K562 (cell line): ENCODE measurements at regions not wholly inside any gene's neighbourhood (a gene's known extent, or its start where the extent isn't known, plus 50 kb on each side); places are given as distances from the start of the nearest gene placed in this dataset.

Source experiments
- ATAC-seq: fragments of 200-7000 bp; cut with Tn5 transposase; 3 replicates; pipeline ENCODE4 v1.9.1; 2020; ENCODE audit warnings: moderate library complexity
- BruUV-seq: library from RNA; stranded (reverse); fragments of 400-500 nt; replicated peaks from 2 replicates; lab custom pipeline; 2021; lab: Mats Ljungman, UMichigan
- CTCF ChIA-PET: fragments of 300-600 bp; formaldehyde crosslinking; extraction: SDS; loops from one replicate; lab custom pipeline; 2021; ENCODE audit warnings: low intra/inter-chr PET ratio; lab: Yijun Ruan, JAX
- POLR2A ChIA-PET: fragments of 300-600, 350-650 bp; sonication (Branson Sonifier 250); formaldehyde crosslinking; extraction: SDS; loops from one replicate; lab custom pipeline; 2021; ENCODE audit warnings: antibody characterized with exemption, inconsistent platforms; lab: Yijun Ruan, JAX
- DNase-seq, 4 experiments: peaks; one replicate each; pipeline versions ENCODE4 v3.0.0 to v3.0.0-alpha.2; 2011 to 2018; ENCODE audit warnings: low spot score in 3 of 4, mixed read lengths in 3 of 4; ENCODE audit errors: extremely low read depth in 1 of 4
- FAIRE-seq: peaks from 2 replicates; lab custom pipeline; 2011; peaks lifted over from hg19 to GRCh38; lab: Jason Lieb, UNC
- H2AFZ ChIP-seq: 2 replicates; pipeline ENCODE4 v1.6.0; 2011; ENCODE audit warnings: low read depth, low read length, control low read depth, inconsistent platforms
- H3K27ac ChIP-seq: fragments of 200-600 bp; 3 replicates; pipeline ENCODE4 v1.8.0; 2011; ENCODE audit warnings: low read depth, mild to moderate bottlenecking, control low read depth, inconsistent platforms, low read length, moderate library complexity, mixed read lengths; ENCODE audit errors: extremely low read depth
- H3K27me3 ChIP-seq, 2 experiments: fragments of 300-600 bp in 1 of 2; 2 replicates in 1 of 2; 3 replicates in 1 of 2; pipeline versions ENCODE4 v1.6.0 to v1.8.0; 2011; ENCODE audit warnings: inconsistent platforms in 2 of 2, low read length in 2 of 2, mild to moderate bottlenecking in 1 of 2, mixed read lengths in 1 of 2, moderate library complexity in 1 of 2; ENCODE audit not compliant: control insufficient read depth in 2 of 2, insufficient read depth in 2 of 2
- H3K36me3 ChIP-seq: fragments of 300-600 bp; 3 replicates; pipeline ENCODE4 v1.8.0; 2011; ENCODE audit warnings: mild to moderate bottlenecking, low read length, inconsistent platforms; ENCODE audit not compliant: control insufficient read depth, insufficient read depth
- H3K4me1 ChIP-seq, 2 experiments: fragments of 200-600 bp in 1 of 2; replicated peaks in 1 of 2; 2 replicates in 1 of 2; 3 replicates in 1 of 2; pipeline versions ENCODE4 v1.5.1 to v1.8.0; 2011; ENCODE audit warnings: inconsistent platforms in 2 of 2, low read length in 2 of 2, mild to moderate bottlenecking in 1 of 2, mixed read lengths in 1 of 2, moderate library complexity in 1 of 2; ENCODE audit not compliant: control insufficient read depth in 2 of 2, insufficient read depth in 2 of 2
- H3K4me2 ChIP-seq: 2 replicates; pipeline ENCODE4 v1.6.1; 2011; ENCODE audit warnings: low read length, control low read depth, inconsistent platforms, mixed read lengths; ENCODE audit not compliant: insufficient read depth
- H3K4me3 ChIP-seq: fragments of 200-600 bp; sonication (generic), shearing (Covaris generic); 2 replicates; pipeline ENCODE4 v1.5.1; 2016; ENCODE audit warnings: control low read depth, inconsistent platforms
- H3K79me2 ChIP-seq: fragments of 200-600 bp; 3 replicates; pipeline ENCODE4 v1.8.0; 2011; ENCODE audit warnings: low read length, inconsistent platforms; ENCODE audit not compliant: control insufficient read depth, insufficient read depth
- H3K9ac ChIP-seq, 2 experiments: 2 replicates each; pipeline versions ENCODE4 v1.6.0 to v1.6.1; 2011; ENCODE audit warnings: low read depth in 2 of 2, low read length in 2 of 2, control low read depth in 1 of 2, inconsistent platforms in 1 of 2, mild to moderate bottlenecking in 1 of 2, mixed read lengths in 1 of 2; ENCODE audit not compliant: insufficient read depth in 1 of 2
- H3K9me1 ChIP-seq: one replicate; pipeline ENCODE4 v1.6.0; 2011; ENCODE audit warnings: inconsistent platforms, mild to moderate bottlenecking, low read length, moderate library complexity; ENCODE audit not compliant: control insufficient read depth, insufficient read depth
- H3K9me3 ChIP-seq: replicated peaks from 2 replicates; pipeline ENCODE4 v1.5.1; 2011; ENCODE audit warnings: low read depth, low read length, inconsistent platforms; ENCODE audit not compliant: control insufficient read depth, insufficient read depth
- H4K20me1 ChIP-seq: replicated peaks from 2 replicates; pipeline ENCODE4 v1.6.1; 2011; ENCODE audit warnings: low read length, inconsistent platforms, mixed read lengths; ENCODE audit not compliant: control insufficient read depth, insufficient read depth
- CHAMP1 ChIP-seq: fragments of 450-650 bp; IDR thresholded peaks from 2 replicates; pipeline ENCODE4 v1.6.1; 2016; ENCODE audit warnings: mild to moderate bottlenecking
- CREB5 ChIP-seq: fragments of 250-450 bp; sonication (Bioruptor Pico); IDR thresholded peaks from 2 replicates; pipeline ENCODE4 v1.5.0; 2020; ENCODE audit warnings: mild to moderate bottlenecking
- ETS2 ChIP-seq: IDR thresholded peaks from 2 replicates; pipeline ENCODE4 v1.6.1; 2016; ENCODE audit warnings: borderline replicate concordance, missing genetic modification characterization, mild to moderate bottlenecking, moderate library complexity, missing compliant biosample characterization; ENCODE audit not compliant: poor library complexity, severe bottlenecking
- LEF1 ChIP-seq: fragments of 450-650 bp; IDR thresholded peaks from 2 replicates; pipeline ENCODE4 v1.6.1; 2016; ENCODE audit warnings: mild to moderate bottlenecking
- RAD51 ChIP-seq: fragments of 450-650 bp; IDR thresholded peaks from 2 replicates; pipeline ENCODE4 v1.7.1; 2016; ENCODE audit warnings: low read depth, mild to moderate bottlenecking, borderline replicate concordance
- RBM15 ChIP-seq: fragments of 200-400 bp; formaldehyde crosslinking; IDR thresholded peaks from 2 replicates; pipeline ENCODE4 v1.6.1; 2018; ENCODE audit warnings: mild to moderate bottlenecking, low read length, moderate library complexity; ENCODE audit not compliant: insufficient read depth
- SAFB ChIP-seq: fragments of 200-400 bp; formaldehyde crosslinking; IDR thresholded peaks from 2 replicates; pipeline ENCODE4 v1.6.1; 2017; ENCODE audit warnings: low read depth, low read length, borderline replicate concordance
- SUPT5H ChIP-seq: fragments of 450-650 bp; IDR thresholded peaks from 2 replicates; pipeline ENCODE4 v1.6.1; 2016
- TAF1 ChIP-seq: IDR thresholded peaks from 2 replicates; pipeline ENCODE4 v1.6.1; 2011; ENCODE audit warnings: mild to moderate bottlenecking, low read length, moderate library complexity; ENCODE audit not compliant: insufficient read depth, control insufficient read depth, severe bottlenecking; ENCODE audit errors: extremely low read depth
- TCF7L2 ChIP-seq: fragments of 150-350 bp; IDR thresholded peaks from 2 replicates; pipeline ENCODE4 v1.6.1; 2016; ENCODE audit warnings: low read depth, mild to moderate bottlenecking, low read length, moderate library complexity
- THAP7 ChIP-seq: fragments of 250-450 bp; sonication (Bioruptor Pico); IDR thresholded peaks from 2 replicates; pipeline ENCODE4 v1.5.0; 2021
- VEZF1 ChIP-seq: fragments of 200-800 bp; sonication (Bioruptor generic); IDR thresholded peaks from 2 replicates; pipeline ENCODE4 v1.6.1; 2017; ENCODE audit warnings: missing genetic modification characterization, missing compliant biosample characterization
- ZNF12 ChIP-seq: sonication (generic); formaldehyde crosslinking; IDR thresholded peaks from 2 replicates; pipeline ENCODE4 v1.4.0; 2020; ENCODE audit warnings: mild to moderate bottlenecking, missing genetic modification reagents
- ZNF121 ChIP-seq: sonication (generic); formaldehyde crosslinking; conservative IDR thresholded peaks from 2 replicates; pipeline ENCODE4 v1.8.0; 2022; ENCODE audit warnings: missing genetic modification reagents
- ZNF232 ChIP-seq: sonication (generic); formaldehyde crosslinking; IDR thresholded peaks from 2 replicates; pipeline ENCODE4 v1.8.0; 2022; ENCODE audit warnings: mild to moderate bottlenecking, missing genetic modification reagents
- ZNF253 ChIP-seq: fragments of 250-450 bp; sonication (Bioruptor Pico); conservative IDR thresholded peaks from 2 replicates; pipeline ENCODE4 v1.6.1; 2021; ENCODE audit warnings: mild to moderate bottlenecking
- WGBS: fragments of 100-300 bp; shearing (Covaris generic); methylation state at CpG from one replicate; pipeline ENCODE4 v1.1.6; 2016; ENCODE audit warnings: low coverage, mixed read lengths; ENCODE audit not compliant: insufficient coverage; ENCODE audit errors: missing lambda C conversion rate; 5-methylcytosine and 5-hydroxymethylcytosine counted together
- in situ Hi-C: fragments of 300-500 bp; cut with MboI; formaldehyde crosslinking; loops from 4 replicates; pipeline ENCODE4 v1.15.0; 2018; ENCODE audit warnings: inconsistent platforms, mixed read lengths
- intact Hi-C: fragments of 100-400 bp; cut with micrococcal nuclease; formaldehyde crosslinking; loops from 2 replicates; pipeline ENCODE4 v1.14.2; 2022
- TF ChIP-seq, protein P1 (sequence below): fragments of 450-650 bp; IDR thresholded peaks from one replicate; pipeline ENCODE4 v1.6.1; 2018; ENCODE audit warnings: mild to moderate bottlenecking, moderate library complexity; ENCODE audit not compliant: partially characterized antibody

GRCh38 chr18:2423761-2424160 is 147.5 kb downstream of the METTL4 start:
- CTCF ChIA-PET: no interaction called here
- TF ChIP-seq CHAMP1: no peak
- no peak for TF ChIP-seq LEF1
- TF ChIP-seq SUPT5H: no peak
- TF ChIP-seq ZNF121 (CRISPR knock-in tag): no peak
- TF ChIP-seq RAD51: no peak
- no peak for TF ChIP-seq SAFB
- no peak for TF ChIP-seq ZNF232 (CRISPR knock-in tag)
- TF ChIP-seq ZNF12 (CRISPR knock-in tag): no peak
- no peak for TF ChIP-seq CREB5 (CRISPR knock-in tag)
- TF ChIP-seq, protein P1, sequence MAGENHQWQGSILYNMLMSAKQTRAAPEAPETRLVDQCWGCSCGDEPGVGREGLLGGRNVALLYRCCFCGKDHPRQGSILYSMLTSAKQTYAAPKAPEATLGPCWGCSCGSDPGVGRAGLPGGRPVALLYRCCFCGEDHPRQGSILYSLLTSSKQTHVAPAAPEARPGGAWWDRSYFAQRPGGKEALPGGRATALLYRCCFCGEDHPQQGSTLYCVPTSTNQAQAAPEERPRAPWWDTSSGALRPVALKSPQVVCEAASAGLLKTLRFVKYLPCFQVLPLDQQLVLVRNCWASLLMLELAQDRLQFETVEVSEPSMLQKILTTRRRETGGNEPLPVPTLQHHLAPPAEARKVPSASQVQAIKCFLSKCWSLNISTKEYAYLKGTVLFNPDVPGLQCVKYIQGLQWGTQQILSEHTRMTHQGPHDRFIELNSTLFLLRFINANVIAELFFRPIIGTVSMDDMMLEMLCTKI: no peak
- TF ChIP-seq THAP7 (CRISPR knock-in tag): no peak
- TF ChIP-seq TAF1: no peak
- TF ChIP-seq TCF7L2: no peak
- no peak for TF ChIP-seq ZNF253 (CRISPR knock-in tag)
- TF ChIP-seq RBM15: no peak
- TF ChIP-seq VEZF1: no peak
- no peak for TF ChIP-seq ETS2 (tag)

More at GRCh38 chr18:2423761-2424160, 147.5 kb downstream of the METTL4 start:
- ATAC-seq: no peak
- H2AFZ ChIP-seq: no peak overlapping the region
- no peaks in the 10 kb centered on the region for H3K4me1 ChIP-seq
- WGBS: 4% methylated on average over 5 of the region's 5 CpGs
- no peak overlapping the region for H3K9ac ChIP-seq
- no peak for FAIRE-seq
- no peak overlapping the region for H3K4me2 ChIP-seq
- H3K36me3 ChIP-seq: no peaks in the 10 kb centered on the region
- in situ Hi-C loops: no loop called here
- POLR2A ChIA-PET: interaction anchor here (2.1 kb wide), 1 partner anchor 10 kb away, joined by 9 read pairs; no protein-coding TSS in a partner anchor
- DNase-seq: no peak
- H3K4me3 ChIP-seq: no peak overlapping the region
- peaks cover 4% of the 10 kb centered on the region in 2 experiments; a peak in 2 of 5 replicates for H3K27me3 ChIP-seq
- H3K9me3 ChIP-seq: no peaks in the 10 kb centered on the region
- intact Hi-C loops: no loop called here
- BruUV-seq: no TSS peak
- no peaks in the 10 kb centered on the region for H4K20me1 ChIP-seq
- no peak overlapping the region for H3K27ac ChIP-seq
- H3K9me1 ChIP-seq: no peaks in the 10 kb centered on the region
- no peaks in the 10 kb centered on the region for H3K79me2 ChIP-seq
